IPS-18c (cell line): ENCODE measurements at regions not wholly inside any gene's neighbourhood (a gene's known extent, or its start where the extent isn't known, plus 50 kb on each side); places are given as distances from the start of the nearest gene placed in this dataset.
"Not testable (repeated sequence)": the region's sequence is repeated elsewhere in the genome, so short reads cannot be mapped to it uniquely, and the experiment has no call there.

Experiments used
- H3K4me3 ChIP-seq: 2 replicates; pipeline ENCODE4 v1.7.0; 2013; ENCODE audit warnings: low read depth, mild to moderate bottlenecking, low read length, moderate library complexity; ENCODE audit not compliant: insufficient read depth
- H3K9me3 ChIP-seq: one replicate; pipeline ENCODE4 v1.6.1; 2013; ENCODE audit warnings: mild to moderate bottlenecking, low read length, moderate library complexity; ENCODE audit not compliant: control insufficient read depth, insufficient read depth

GRCh38 chr7:91348711-91349110 is 84.5 kb downstream of the FZD1 start:
- Histone ChIP-seq H3K9me3 (no peaks in the 10 kb centered on the region), H3K4me3 (no peak overlapping the region)

DNA sequence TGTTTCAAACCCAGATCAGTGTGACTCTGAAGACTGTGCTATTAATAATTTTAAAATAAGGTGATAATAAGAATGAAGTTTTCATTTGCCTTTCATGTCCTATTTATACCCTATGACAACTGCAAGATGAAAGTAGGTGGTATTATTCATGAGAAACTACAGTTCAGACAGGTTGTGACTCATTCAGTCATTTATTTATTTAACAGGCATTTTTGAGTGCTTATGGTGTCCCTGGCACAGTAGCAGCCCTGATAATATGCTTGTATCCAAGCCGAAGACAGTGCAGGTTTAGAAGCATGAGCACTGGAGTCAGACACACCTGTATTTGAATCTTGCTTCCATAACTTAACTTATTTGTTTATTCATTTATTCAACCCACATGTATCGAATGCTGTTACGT is 87.1 kb downstream of the FZD1 start:
- no peak overlapping the region for H3K4me3 ChIP-seq
- H3K9me3 ChIP-seq = no peaks in the 10 kb centered on the region

DNA sequence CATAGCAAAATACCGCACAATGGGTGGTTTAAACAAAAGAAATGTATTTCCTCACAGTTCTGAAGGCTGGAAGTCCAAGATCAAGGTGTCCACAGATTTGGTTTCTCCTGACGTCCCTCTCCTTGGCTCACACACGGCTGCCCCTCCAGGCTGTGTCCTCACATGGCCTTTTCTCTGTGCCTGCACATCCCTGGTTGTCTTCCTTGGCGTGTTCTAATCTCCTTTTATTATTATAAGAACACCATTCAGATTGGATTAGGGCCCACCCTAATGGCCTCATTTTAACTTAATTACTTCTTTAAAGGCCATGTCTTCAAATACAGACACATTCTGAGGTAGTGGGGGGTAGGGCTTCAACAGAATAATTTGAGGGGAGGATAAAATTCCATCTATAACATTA is 87.9 kb downstream of the FZD1 start:
- H3K4me3 ChIP-seq = no peak overlapping the region
- no peaks in the 10 kb centered on the region for H3K9me3 ChIP-seq

GRCh38 chr7:91353848-91354247 is 89.6 kb downstream of the FZD1 start:
- H3K9me3 ChIP-seq = no peaks in the 10 kb centered on the region
- H3K4me3 ChIP-seq = no peak overlapping the region

GRCh38 chr7:91355695-91356435 is 91.6 kb downstream of the FZD1 start:
- Histone ChIP-seq H3K9me3 (no peaks in the 10 kb centered on the region), H3K4me3 (no peak overlapping the region)

GRCh38 chr7:91356915-91357314 is 92.7 kb downstream of the FZD1 start:
- no peaks in the 10 kb centered on the region for H3K9me3 ChIP-seq
- no peak overlapping the region for H3K4me3 ChIP-seq

GRCh38 chr7:91357379-91357778 is 93.1 kb downstream of the FZD1 start:
- no peak overlapping the region for H3K4me3 ChIP-seq
- no peaks in the 10 kb centered on the region for H3K9me3 ChIP-seq

DNA sequence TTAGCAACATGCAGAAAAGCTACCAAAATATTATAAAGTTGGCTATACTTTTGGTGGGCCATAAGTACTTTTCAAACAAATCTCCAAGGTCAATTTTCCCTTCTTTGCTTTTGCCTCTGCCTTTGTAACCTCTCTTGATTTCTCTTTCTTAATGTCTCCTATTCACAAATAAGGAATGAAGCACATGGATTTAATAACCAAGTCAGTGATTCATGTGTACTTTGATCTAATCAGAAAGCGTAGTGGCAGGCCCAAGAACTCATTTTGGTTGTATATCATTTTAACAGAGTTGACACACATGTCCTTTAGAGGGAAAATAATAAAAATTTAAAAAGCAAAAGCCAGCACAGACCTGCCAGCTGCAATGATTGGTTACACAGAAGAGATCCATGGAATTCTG is 93.7 kb downstream of the FZD1 start:
- no peak overlapping the region for H3K4me3 ChIP-seq
- no peaks in the 10 kb centered on the region for H3K9me3 ChIP-seq

GRCh38 chr7:91358303-91358702 is 94.1 kb downstream of the FZD1 start:
- no peak overlapping the region for H3K4me3 ChIP-seq
- H3K9me3 ChIP-seq = no peaks in the 10 kb centered on the region

DNA sequence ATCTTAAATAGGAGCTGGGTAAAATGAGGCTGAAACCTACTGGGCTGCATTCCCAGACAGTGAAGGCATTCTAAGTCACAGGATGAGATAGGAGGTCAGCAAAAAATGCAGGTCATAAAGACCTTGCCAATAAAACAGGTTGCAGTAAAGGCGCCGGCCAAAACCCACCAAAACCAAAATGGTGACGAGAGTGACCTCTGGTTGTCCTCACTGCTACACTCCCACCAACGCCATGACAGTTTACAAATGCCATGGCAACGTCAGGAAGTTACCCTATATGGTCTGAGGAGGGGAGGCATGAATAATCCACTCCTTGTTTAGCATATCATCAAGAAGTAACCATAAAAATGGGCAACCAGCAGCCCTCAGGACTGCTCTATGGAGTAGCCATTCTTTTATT is 100.9 kb downstream of the FZD1 start:
- H3K4me3 ChIP-seq, H3K9me3 ChIP-seq: not testable (repeated sequence)

DNA sequence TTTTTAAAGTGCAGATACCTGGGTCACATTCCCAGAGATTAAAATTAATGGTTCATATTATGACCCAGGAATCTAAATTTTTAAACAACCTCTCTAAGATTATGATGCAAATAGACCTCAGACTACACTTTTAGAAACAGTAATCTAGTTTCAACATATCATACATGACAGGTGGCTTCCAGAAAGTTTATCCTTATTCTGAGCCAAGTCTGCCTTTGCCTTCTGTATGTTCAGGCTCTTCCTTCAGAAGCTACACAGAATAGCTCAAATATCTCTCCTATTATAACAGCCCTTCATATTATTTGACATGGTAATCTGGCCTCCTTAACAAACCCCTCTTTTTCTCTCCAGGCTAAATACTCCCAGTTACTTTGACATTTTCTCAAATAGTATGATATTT is 101.9 kb downstream of the FZD1 start:
- no peak overlapping the region for H3K4me3 ChIP-seq
- H3K9me3 ChIP-seq = no peaks in the 10 kb centered on the region

DNA sequence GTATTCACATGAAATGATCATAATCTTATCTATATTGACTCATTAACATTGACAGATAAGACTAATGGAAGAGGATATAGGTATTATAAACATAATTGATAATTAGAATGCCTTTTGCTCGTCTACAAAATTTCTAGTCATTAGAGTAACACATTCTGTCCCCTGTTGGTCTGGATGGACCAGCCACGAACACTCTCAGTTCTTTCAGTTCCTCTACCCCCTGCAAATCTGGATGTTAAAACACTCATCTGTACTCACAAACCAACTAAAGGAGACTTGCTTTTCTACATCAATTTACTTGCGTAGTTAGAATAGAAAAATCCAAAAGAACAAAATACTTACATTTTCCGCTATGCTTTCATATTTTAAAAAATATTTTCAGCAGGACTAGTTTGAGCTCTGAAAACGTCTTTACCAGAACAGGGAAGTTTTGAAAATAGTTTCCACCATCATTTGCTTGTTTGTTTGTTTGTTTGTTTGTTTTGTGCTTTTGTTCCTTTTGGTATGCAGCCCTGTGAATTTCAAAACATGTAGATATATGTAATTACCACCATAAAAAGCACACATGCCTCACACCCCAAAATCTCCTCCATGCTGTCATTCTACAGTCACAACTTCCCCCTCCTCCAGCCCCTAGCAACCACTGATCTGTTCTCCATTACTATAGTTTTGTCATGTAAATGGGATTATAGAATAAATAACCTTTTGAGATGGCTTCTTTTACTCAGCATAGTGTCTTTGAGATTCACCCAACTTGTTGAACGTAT is 103.8 kb downstream of the FZD1 start:
- Histone ChIP-seq H3K9me3 (no peaks in the 10 kb centered on the region), H3K4me3 (no peak overlapping the region)

GRCh38 chr7:91372323-91372722 is 108.1 kb downstream of the FZD1 start:
- no peak overlapping the region for H3K4me3 ChIP-seq
- no peaks in the 10 kb centered on the region for H3K9me3 ChIP-seq

DNA sequence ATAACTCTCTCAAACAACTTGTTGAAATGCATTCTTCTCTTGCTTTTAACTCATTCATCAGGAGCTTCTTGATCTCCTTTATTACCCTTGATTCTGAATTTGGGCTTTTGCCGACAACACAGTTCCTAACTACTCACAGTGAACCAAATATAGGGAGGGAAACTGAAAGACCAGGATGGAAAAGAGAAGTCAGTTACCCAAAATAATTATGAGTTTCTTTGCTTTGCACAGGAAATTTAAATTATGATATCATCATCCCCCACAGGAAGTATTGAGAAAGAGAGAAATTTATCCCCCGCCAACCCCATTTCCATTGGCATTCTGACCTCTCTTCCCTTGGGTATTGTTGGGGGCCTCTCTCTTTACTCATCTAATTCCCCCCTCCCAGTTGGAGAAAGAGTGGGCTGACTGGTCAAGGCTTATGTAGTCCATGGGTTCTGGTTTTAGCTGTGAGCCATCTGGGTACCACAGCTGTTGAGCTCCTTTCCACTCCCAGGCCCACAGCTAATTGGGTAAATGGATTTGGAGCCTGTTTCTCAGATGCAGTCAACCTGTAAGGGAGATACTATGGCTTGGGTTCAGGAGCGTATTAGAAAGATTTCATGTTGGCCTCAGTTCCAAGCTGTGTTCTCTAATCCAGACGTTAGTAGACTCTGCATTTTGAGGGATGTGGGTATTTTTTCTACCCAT is 109.0 kb downstream of the FZD1 start:
- Histone ChIP-seq H3K4me3 (no peak overlapping the region), H3K9me3 (no peaks in the 10 kb centered on the region)

DNA sequence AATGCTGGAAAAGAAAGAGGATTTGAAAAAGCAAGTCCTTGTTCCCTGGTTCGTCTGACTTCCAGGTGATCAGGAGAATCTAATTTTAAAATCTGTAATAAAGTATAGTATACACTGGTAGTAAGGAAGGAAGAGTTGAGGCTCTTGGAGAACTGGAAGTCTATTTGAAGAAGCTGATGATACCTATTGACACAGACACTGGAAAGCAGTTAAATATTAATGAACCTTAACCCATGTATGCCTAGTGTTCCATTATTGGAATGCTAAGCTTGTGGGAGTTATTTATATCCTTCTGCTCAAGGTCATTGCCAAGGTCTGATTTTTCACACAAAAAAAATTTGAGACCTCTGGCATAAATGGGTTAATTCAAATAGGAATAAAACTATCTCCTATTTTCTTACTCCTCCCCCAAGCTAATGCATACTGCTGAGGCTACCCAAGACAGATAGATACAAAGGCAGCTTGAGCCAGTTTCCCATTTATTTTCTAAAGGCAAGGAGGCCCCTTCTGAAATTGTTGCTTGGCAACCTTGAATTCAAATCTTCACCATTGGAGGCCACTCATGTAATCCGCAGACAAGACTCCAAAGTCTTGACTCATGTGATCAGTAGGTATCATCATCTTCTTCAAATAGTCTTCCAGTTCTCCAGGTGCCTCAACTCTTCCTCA is 110.2 kb downstream of the FZD1 start:
- no peak overlapping the region for H3K4me3 ChIP-seq

GRCh38 chr7:91375378-91375777 is 111.1 kb downstream of the FZD1 start:
- no peaks in the 10 kb centered on the region for H3K9me3 ChIP-seq

More for the DNA sequence above, 110.2 kb downstream of the FZD1 start:
- H3K9me3 ChIP-seq = no peaks in the 10 kb centered on the region

DNA sequence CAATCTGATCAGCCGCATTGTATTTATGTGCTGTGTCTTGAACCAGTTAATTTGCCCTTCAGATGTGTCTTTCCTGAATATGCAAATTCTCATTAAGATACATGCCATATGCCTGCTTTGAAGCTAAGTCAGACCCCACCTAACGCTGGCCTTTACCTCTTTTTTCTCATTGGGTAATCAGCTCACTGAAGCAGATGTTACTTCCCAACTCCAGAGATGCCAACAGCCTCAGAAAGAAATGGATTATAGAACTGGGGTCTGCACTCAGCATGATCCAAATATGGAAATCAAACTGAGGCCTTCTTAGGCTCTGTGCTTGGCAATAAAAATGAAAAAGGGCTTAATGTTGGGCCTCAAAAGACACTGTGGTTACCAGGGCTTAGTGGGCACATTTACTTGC is 113.9 kb downstream of the FZD1 start:
- H3K4me3 ChIP-seq = no peak overlapping the region
- no peaks in the 10 kb centered on the region for H3K9me3 ChIP-seq

More at GRCh38 chr7:91375378-91375777, 111.1 kb downstream of the FZD1 start:
- no peak overlapping the region for H3K4me3 ChIP-seq
